GM12892 (cell line): ENCODE measurements at regions not wholly inside any gene's neighbourhood (a gene's known extent, or its start where the extent isn't known, plus 50 kb on each side); places are given as distances from the start of the nearest gene placed in this dataset.

Source experiments
- DNase-seq: peaks from one replicate; pipeline ENCODE4 v3.0.0; 2011; ENCODE audit not compliant: insufficient read length
- FAIRE-seq: peaks from 2 replicates; lab custom pipeline; 2011; peaks lifted over from hg19 to GRCh38; lab: Jason Lieb, UNC
- POLR2A ChIP-seq: IDR thresholded peaks from 2 replicates; pipeline ENCODE4 v1.6.1; 2011; ENCODE audit warnings: low read depth, low read length, control low read depth
- POLR2AphosphoS5 ChIP-seq: IDR thresholded peaks from 2 replicates; pipeline ENCODE4 v1.6.1; 2011; ENCODE audit warnings: low read depth, low read length, control low read depth
- TAF1 ChIP-seq: IDR thresholded peaks from 2 replicates; pipeline ENCODE4 v1.6.1; 2011; ENCODE audit warnings: low read depth, mild to moderate bottlenecking, control low read depth, low read length, borderline replicate concordance

GRCh38 chr1:5304702-5305101 lies 650.3 kb downstream of the AJAP1 start:
- no peak for FAIRE-seq
- no peak for DNase-seq
- TF ChIP-seq TAF1, result no peak
- TF ChIP-seq POLR2A, result no peak
- TF ChIP-seq POLR2AphosphoS5, result no peak

GRCh38 chr1:5298376-5298775 lies 644.0 kb downstream of the AJAP1 start:
- no peak for FAIRE-seq
- no peak for TF ChIP-seq TAF1
- no peak for TF ChIP-seq POLR2AphosphoS5
- TF ChIP-seq POLR2A, result no peak

DNA sequence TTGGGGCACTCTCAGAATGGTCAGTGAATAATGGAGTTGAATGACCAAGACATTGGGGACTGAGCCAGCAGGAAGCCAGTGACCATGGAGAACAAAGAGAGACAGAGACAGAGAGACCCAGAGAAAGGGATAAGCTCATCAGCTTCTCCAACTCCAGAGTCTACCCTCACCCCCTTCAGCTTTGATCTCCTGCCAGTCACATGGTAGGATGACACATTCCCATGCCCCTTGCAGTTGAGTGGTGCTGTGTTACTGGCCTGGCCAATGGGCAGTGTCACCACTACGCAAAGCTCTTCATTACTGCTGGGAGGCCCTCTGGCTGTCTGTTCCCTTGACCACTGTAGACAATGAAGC lies 643.5 kb downstream of the AJAP1 start:
- FAIRE-seq (no peak), DNase-seq (no peak)
- TF ChIP-seq POLR2AphosphoS5 (no peak), TAF1 (no peak)

More at GRCh38 chr1:5298376-5298775, 644.0 kb downstream of the AJAP1 start:
- no peak for DNase-seq

GRCh38 chr1:5297180-5297885 lies 642.9 kb downstream of the AJAP1 start:
- no peak for DNase-seq
- TF ChIP-seq POLR2AphosphoS5 (no peak), TAF1 (no peak), POLR2A (no peak)
- FAIRE-seq, result no peak

- no peak for TF ChIP-seq POLR2A
- no peak for TF ChIP-seq TAF1
- no peak for TF ChIP-seq POLR2AphosphoS5
- no peak for FAIRE-seq
These were observed 642.3 kb downstream of the AJAP1 start for GRCh38 chr1:5296557-5297179.

DNA sequence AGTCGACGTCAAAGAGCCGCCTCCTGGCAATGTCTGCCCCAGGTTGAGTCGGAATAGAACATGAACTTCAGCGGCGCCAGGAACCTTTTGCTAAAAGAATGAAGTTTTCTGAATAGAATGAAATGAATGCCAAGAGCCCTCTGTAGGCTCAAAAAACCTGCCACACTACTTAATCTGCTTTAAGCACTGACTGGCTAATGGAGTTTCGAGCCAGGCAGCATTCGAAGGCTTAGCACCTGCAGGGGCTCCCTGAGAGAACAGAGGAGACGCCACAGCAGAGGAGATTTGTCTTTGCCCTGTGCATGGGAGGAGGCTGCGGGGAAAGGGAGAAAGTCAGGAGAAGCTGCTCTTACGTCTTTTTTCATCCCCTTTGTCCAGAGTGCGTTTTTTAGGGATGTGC lies 641.7 kb downstream of the AJAP1 start:
- no peak for FAIRE-seq
- no peak for TF ChIP-seq POLR2A
- no peak for TF ChIP-seq POLR2AphosphoS5
- no peak for TF ChIP-seq TAF1

More at GRCh38 chr1:5296557-5297179, 642.3 kb downstream of the AJAP1 start:
- DNase-seq, result no peak

DNA sequence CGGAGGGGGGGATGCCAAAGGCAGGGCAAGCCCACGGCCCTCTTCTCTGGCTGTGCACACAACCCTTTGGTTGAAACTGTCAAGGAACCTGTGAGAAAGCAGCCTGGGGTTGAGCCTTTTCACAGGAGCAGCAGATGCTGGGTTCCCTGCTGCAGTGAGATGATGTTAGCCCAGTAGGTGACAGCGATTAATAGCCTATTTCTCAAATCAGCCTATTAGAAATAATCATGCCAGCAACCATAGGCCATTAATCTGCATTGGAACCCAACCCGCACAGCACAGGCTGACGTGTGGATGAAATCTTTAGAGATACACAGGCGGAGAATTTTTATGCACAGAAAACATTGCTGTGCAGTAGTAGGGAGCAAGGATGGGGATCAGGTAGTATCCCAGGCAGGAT lies 637.5 kb downstream of the AJAP1 start:
- FAIRE-seq (no peak), DNase-seq (no peak)
- TF ChIP-seq TAF1 (no peak), POLR2AphosphoS5 (no peak), POLR2A (no peak)

More for the DNA sequence above, 641.7 kb downstream of the AJAP1 start:
- no peak for DNase-seq

DNA sequence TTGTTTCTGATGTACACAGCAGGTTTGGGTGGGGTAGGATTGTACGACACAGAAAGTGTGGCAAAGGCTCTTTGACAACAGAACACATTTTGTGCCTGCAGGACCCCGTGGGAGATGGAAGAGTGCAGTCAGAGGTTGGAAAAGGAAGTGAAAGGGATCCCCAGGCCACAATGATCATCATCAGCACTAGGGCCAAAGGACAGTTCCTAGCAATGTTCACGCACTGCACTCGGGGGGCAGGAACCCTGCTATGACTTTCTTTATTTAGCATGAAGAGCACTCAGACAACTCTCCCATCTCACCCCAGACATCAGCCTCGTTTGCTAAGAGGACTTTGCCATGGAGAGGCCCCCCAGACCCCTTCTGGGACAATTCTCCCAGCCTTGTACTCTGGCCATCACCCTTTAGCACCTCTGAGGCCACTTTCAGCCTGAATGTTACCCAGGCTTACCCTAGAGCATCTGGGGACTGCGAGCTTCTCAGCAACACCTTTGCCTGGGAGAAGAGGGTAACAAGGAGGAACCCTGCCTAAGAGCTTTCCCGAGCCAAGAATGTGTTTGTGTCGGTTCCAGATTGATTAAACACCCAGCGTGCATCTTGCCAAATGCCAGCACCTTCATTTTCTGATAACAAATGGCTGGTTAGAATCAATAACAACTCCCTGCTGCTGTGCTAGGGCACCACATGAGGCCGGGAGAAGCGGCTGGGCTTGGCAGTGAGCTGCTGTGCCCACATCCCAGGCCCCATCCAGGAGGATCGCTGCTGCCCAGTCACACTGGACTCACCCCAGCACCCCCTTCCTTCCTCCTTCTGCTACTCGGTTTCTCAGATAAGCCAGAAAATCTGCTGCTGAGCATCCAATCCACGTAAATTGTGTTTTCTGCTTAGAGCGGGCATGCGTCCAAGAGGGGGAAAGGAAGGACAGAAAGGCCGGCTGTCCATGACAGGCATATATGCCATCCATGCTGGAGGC lies 633.1 kb downstream of the AJAP1 start:
- FAIRE-seq (no peak), DNase-seq (no peak)
- TF ChIP-seq TAF1 (no peak), POLR2AphosphoS5 (no peak), POLR2A (no peak)

- TF ChIP-seq POLR2AphosphoS5, result no peak
- no peak for TF ChIP-seq POLR2A
- no peak for TF ChIP-seq TAF1
- FAIRE-seq, result no peak
- DNase-seq, result no peak
These were observed 631.8 kb downstream of the AJAP1 start for GRCh38 chr1:5286244-5286643.

- FAIRE-seq, result no peak
- TF ChIP-seq TAF1, result no peak
- no peak for TF ChIP-seq POLR2AphosphoS5
- no peak for TF ChIP-seq POLR2A
- no peak for DNase-seq
These were observed 620.1 kb downstream of the AJAP1 start for GRCh38 chr1:5274527-5274926.
